K562 (cell line): ENCODE measurements at regions not wholly inside any gene's neighbourhood (a gene's known extent, or its start where the extent isn't known, plus 50 kb on each side); places are given as distances from the start of the nearest gene placed in this dataset.

Experiments
- ATAC-seq: fragments of 200-7000 bp; cut with Tn5 transposase; 3 replicates; pipeline ENCODE4 v1.9.1; 2020; ENCODE audit warnings: moderate library complexity
- BruUV-seq: library from RNA; stranded (reverse); fragments of 400-500 nt; replicated peaks from 2 replicates; lab custom pipeline; 2021; lab: Mats Ljungman, UMichigan
- CTCF ChIA-PET: fragments of 300-600 bp; formaldehyde crosslinking; extraction: SDS; loops from one replicate; lab custom pipeline; 2021; ENCODE audit warnings: low intra/inter-chr PET ratio; lab: Yijun Ruan, JAX
- POLR2A ChIA-PET: fragments of 300-600, 350-650 bp; sonication (Branson Sonifier 250); formaldehyde crosslinking; extraction: SDS; loops from one replicate; lab custom pipeline; 2021; ENCODE audit warnings: antibody characterized with exemption, inconsistent platforms; lab: Yijun Ruan, JAX
- DNase-seq, 4 experiments: peaks; one replicate each; pipeline versions ENCODE4 v3.0.0 to v3.0.0-alpha.2; 2011 to 2018; ENCODE audit warnings: low spot score in 3 of 4, mixed read lengths in 3 of 4; ENCODE audit errors: extremely low read depth in 1 of 4
- FAIRE-seq: peaks from 2 replicates; lab custom pipeline; 2011; peaks lifted over from hg19 to GRCh38; lab: Jason Lieb, UNC
- H2AFZ ChIP-seq: 2 replicates; pipeline ENCODE4 v1.6.0; 2011; ENCODE audit warnings: low read depth, low read length, control low read depth, inconsistent platforms
- H3K27ac ChIP-seq: fragments of 200-600 bp; 3 replicates; pipeline ENCODE4 v1.8.0; 2011; ENCODE audit warnings: low read depth, mild to moderate bottlenecking, control low read depth, inconsistent platforms, low read length, moderate library complexity, mixed read lengths; ENCODE audit errors: extremely low read depth
- H3K27me3 ChIP-seq, 2 experiments: fragments of 300-600 bp in 1 of 2; 2 replicates in 1 of 2; 3 replicates in 1 of 2; pipeline versions ENCODE4 v1.6.0 to v1.8.0; 2011; ENCODE audit warnings: inconsistent platforms in 2 of 2, low read length in 2 of 2, mild to moderate bottlenecking in 1 of 2, mixed read lengths in 1 of 2, moderate library complexity in 1 of 2; ENCODE audit not compliant: control insufficient read depth in 2 of 2, insufficient read depth in 2 of 2
- H3K36me3 ChIP-seq: fragments of 300-600 bp; 3 replicates; pipeline ENCODE4 v1.8.0; 2011; ENCODE audit warnings: mild to moderate bottlenecking, low read length, inconsistent platforms; ENCODE audit not compliant: control insufficient read depth, insufficient read depth
- H3K4me1 ChIP-seq, 2 experiments: fragments of 200-600 bp in 1 of 2; replicated peaks in 1 of 2; 2 replicates in 1 of 2; 3 replicates in 1 of 2; pipeline versions ENCODE4 v1.5.1 to v1.8.0; 2011; ENCODE audit warnings: inconsistent platforms in 2 of 2, low read length in 2 of 2, mild to moderate bottlenecking in 1 of 2, mixed read lengths in 1 of 2, moderate library complexity in 1 of 2; ENCODE audit not compliant: control insufficient read depth in 2 of 2, insufficient read depth in 2 of 2
- H3K4me2 ChIP-seq: 2 replicates; pipeline ENCODE4 v1.6.1; 2011; ENCODE audit warnings: low read length, control low read depth, inconsistent platforms, mixed read lengths; ENCODE audit not compliant: insufficient read depth
- H3K4me3 ChIP-seq: fragments of 200-600 bp; sonication (generic), shearing (Covaris generic); 2 replicates; pipeline ENCODE4 v1.5.1; 2016; ENCODE audit warnings: control low read depth, inconsistent platforms
- H3K79me2 ChIP-seq: fragments of 200-600 bp; 3 replicates; pipeline ENCODE4 v1.8.0; 2011; ENCODE audit warnings: low read length, inconsistent platforms; ENCODE audit not compliant: control insufficient read depth, insufficient read depth
- H3K9ac ChIP-seq, 2 experiments: 2 replicates each; pipeline versions ENCODE4 v1.6.0 to v1.6.1; 2011; ENCODE audit warnings: low read depth in 2 of 2, low read length in 2 of 2, control low read depth in 1 of 2, inconsistent platforms in 1 of 2, mild to moderate bottlenecking in 1 of 2, mixed read lengths in 1 of 2; ENCODE audit not compliant: insufficient read depth in 1 of 2
- H3K9me1 ChIP-seq: one replicate; pipeline ENCODE4 v1.6.0; 2011; ENCODE audit warnings: inconsistent platforms, mild to moderate bottlenecking, low read length, moderate library complexity; ENCODE audit not compliant: control insufficient read depth, insufficient read depth
- H3K9me3 ChIP-seq: replicated peaks from 2 replicates; pipeline ENCODE4 v1.5.1; 2011; ENCODE audit warnings: low read depth, low read length, inconsistent platforms; ENCODE audit not compliant: control insufficient read depth, insufficient read depth
- H4K20me1 ChIP-seq: replicated peaks from 2 replicates; pipeline ENCODE4 v1.6.1; 2011; ENCODE audit warnings: low read length, inconsistent platforms, mixed read lengths; ENCODE audit not compliant: control insufficient read depth, insufficient read depth
- FOXP1 ChIP-seq: sonication (generic); formaldehyde crosslinking; IDR thresholded peaks from 2 replicates; pipeline ENCODE4 v1.8.0; 2022; ENCODE audit warnings: mild to moderate bottlenecking, missing genetic modification reagents
- LARP7 ChIP-seq: fragments of 450-650 bp; IDR thresholded peaks from 2 replicates; pipeline ENCODE4 v1.6.1; 2016
- LCOR ChIP-seq: sonication (generic); formaldehyde crosslinking; IDR thresholded peaks from 2 replicates; pipeline ENCODE4 v1.8.0; 2022; ENCODE audit warnings: mild to moderate bottlenecking, missing genetic modification reagents
- POU5F1 ChIP-seq: fragments of 150-350 bp; IDR thresholded peaks from 2 replicates; pipeline ENCODE4 v1.6.1; 2014; ENCODE audit warnings: borderline replicate concordance, low read length, low read depth, mild to moderate bottlenecking; ENCODE audit not compliant: partially characterized antibody
- RBM14 ChIP-seq: fragments of 200-400 bp; formaldehyde crosslinking; IDR thresholded peaks from 2 replicates; pipeline ENCODE4 v1.6.1; 2018; ENCODE audit warnings: low read depth, mild to moderate bottlenecking, low read length, moderate library complexity, borderline replicate concordance; ENCODE audit not compliant: insufficient read depth
- WGBS: fragments of 100-300 bp; shearing (Covaris generic); methylation state at CpG from one replicate; pipeline ENCODE4 v1.1.6; 2016; ENCODE audit warnings: low coverage, mixed read lengths; ENCODE audit not compliant: insufficient coverage; ENCODE audit errors: missing lambda C conversion rate; 5-methylcytosine and 5-hydroxymethylcytosine counted together
- in situ Hi-C: fragments of 300-500 bp; cut with MboI; formaldehyde crosslinking; loops from 4 replicates; pipeline ENCODE4 v1.15.0; 2018; ENCODE audit warnings: inconsistent platforms, mixed read lengths
- intact Hi-C: fragments of 100-400 bp; cut with micrococcal nuclease; formaldehyde crosslinking; loops from 2 replicates; pipeline ENCODE4 v1.14.2; 2022

DNA sequence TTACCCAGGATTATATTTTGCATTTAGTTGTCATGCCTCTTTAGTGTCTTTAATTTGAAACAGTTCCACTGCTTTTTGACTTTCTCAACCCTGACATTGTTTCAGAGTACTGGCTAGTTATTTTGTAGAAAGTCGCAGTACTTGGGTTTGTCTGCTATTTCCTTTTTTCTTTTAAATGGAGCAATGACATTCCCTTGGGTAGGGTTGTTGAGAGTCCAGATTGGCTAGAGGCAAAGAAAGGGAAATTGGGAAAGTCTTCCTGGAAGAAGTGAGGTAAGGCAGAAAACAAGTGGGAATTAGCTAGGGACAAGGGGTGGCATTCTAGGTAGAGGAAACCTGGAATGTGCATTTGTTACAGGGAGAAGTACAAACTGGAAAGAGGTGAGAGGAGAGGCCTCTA lies 245.9 kb downstream of the EMP1 start:
- Histone ChIP-seq H4K20me1 (no peaks in the 10 kb centered on the region), H3K36me3 (no peaks in the 10 kb centered on the region), H3K4me3 (no peak overlapping the region), H3K9me3 (no peaks in the 10 kb centered on the region), H3K79me2 (no peaks in the 10 kb centered on the region), H3K9me1 (no peaks in the 10 kb centered on the region), H3K4me1 (peaks cover 0 to 1% of the 10 kb centered on the region in 2 experiments; a peak in 2 of 5 replicates), H3K27me3 (no peaks in the 10 kb centered on the region), H2AFZ (no peak overlapping the region), H3K9ac (no peak overlapping the region), H3K4me2 (no peak overlapping the region), H3K27ac (no peak overlapping the region)
- no peak for ATAC-seq
- TF ChIP-seq POU5F1, result no peak
- no peak for TF ChIP-seq LARP7
- no peak for TF ChIP-seq LCOR (CRISPR knock-in tag)
- FAIRE-seq, result no peak
- in situ Hi-C loops (no loop called here), intact Hi-C loops (no loop called here)
- BruUV-seq, result no TSS peak
- no peak for DNase-seq
- ChIA-PET POLR2A (no interaction called here), CTCF (no interaction called here)
- WGBS, result 0% methylated on average over 1 of the region's 1 CpG

DNA sequence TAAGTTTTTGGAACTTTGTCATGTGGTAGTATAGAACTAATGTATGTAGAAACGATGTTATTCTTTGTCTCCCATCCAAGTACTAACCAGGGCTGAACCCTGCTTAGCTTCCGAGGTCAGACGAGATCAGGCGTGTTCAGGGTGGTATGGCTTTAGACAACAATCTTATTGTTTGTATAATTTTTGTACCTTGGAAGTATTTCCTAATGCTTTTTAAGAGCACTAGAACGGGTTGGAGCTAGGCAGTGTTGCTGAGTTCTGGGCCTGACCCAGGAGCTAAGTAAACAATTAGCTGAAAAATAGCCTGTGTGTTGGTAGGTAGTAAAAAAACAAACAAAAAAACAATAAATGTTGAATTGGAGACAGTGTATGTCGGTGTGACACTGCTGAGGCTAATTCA lies 244.3 kb downstream of the EMP1 start:
- POLR2A ChIA-PET, result no interaction called here
- H3K27me3 ChIP-seq, result no peaks in the 10 kb centered on the region
- no peaks in the 10 kb centered on the region for H3K9me1 ChIP-seq
- CTCF ChIA-PET, result no interaction called here
- no TSS peak for BruUV-seq
- no peak for ATAC-seq
- no peaks in the 10 kb centered on the region for H3K9me3 ChIP-seq
- no peak overlapping the region for H3K9ac ChIP-seq
- H2AFZ ChIP-seq, result no peak overlapping the region
- H4K20me1 ChIP-seq, result 0 out of 2 replicates have a peak, but pooled peaks cover 3% of the 10 kb centered on the region
- DNase-seq, result no peak
- H3K4me1 ChIP-seq, result peaks cover 0 to 4% of the 10 kb centered on the region in 2 experiments; a peak in 2 of 5 replicates
- H3K4me3 ChIP-seq, result no peak overlapping the region
- in situ Hi-C loops, result no loop called here
- H3K27ac ChIP-seq, result no peak overlapping the region
- intact Hi-C loops, result no loop called here
- no peak for TF ChIP-seq RBM14
- no peak for TF ChIP-seq FOXP1 (CRISPR knock-in tag)
- FAIRE-seq, result no peak
- H3K79me2 ChIP-seq, result no peaks in the 10 kb centered on the region
- WGBS, result 5% methylated on average over 6 of the region's 6 CpGs
- H3K36me3 ChIP-seq, result no peaks in the 10 kb centered on the region
- no peak overlapping the region for H3K4me2 ChIP-seq
